Panc1 (cell line): ENCODE measurements at regions not wholly inside any gene's neighbourhood (a gene's known extent, or its start where the extent isn't known, plus 50 kb on each side); places are given as distances from the start of the nearest gene placed in this dataset.

Experiments
- ATAC-seq: fragments of 200-7000 bp; cut with Tn5 transposase; 2 replicates; pipeline ENCODE4 v1.9.1; 2020; ENCODE audit warnings: mild to moderate bottlenecking, moderate library complexity
- BruUV-seq: library from RNA; stranded (reverse); fragments of 400-500 nt; replicated peaks from 2 replicates; lab custom pipeline; 2021; lab: Mats Ljungman, UMichigan
- CTCF ChIA-PET: fragments of 300-600 bp; sonication (Branson Sonifier 250); formaldehyde crosslinking; loops from one replicate; lab custom pipeline; 2022; ENCODE audit warnings: antibody characterized with exemption; lab: Charles Lee
- POLR2A ChIA-PET: fragments of 300-600 bp; sonication (Branson Sonifier 250); formaldehyde crosslinking; loops from one replicate; lab custom pipeline; 2022; ENCODE audit warnings: antibody characterized with exemption; lab: Charles Lee
- DNase-seq: peaks from one replicate; pipeline ENCODE4 v3.0.0-alpha.2; 2010; ENCODE audit warnings: low read depth, low spot score
- H3K27ac ChIP-seq: 2 replicates; pipeline ENCODE4 v1.5.1; 2011; ENCODE audit warnings: mild to moderate bottlenecking, low read length, inconsistent platforms
- H3K27me3 ChIP-seq: fragments of 200-500 bp; sonication (Bioruptor generic); 2 replicates; pipeline ENCODE4 v1.6.0; 2014; ENCODE audit warnings: low read length, inconsistent platforms; ENCODE audit not compliant: control insufficient read depth, insufficient read depth
- H3K36me3 ChIP-seq: fragments of 200-500 bp; sonication (Bioruptor generic); 2 replicates; pipeline ENCODE4 v1.5.1; 2014; ENCODE audit warnings: inconsistent platforms, mild to moderate bottlenecking, low read length, moderate library complexity; ENCODE audit not compliant: control insufficient read depth, insufficient read depth
- H3K4me1 ChIP-seq: 2 replicates; pipeline ENCODE4 v1.5.1; 2011; ENCODE audit warnings: inconsistent platforms, mild to moderate bottlenecking, low read length, moderate library complexity; ENCODE audit not compliant: control insufficient read depth, insufficient read depth
- H3K4me3 ChIP-seq, 2 experiments: 2 replicates each; pipeline ENCODE4 v1.5.1; 2011 to 2012; ENCODE audit warnings: low read depth in 2 of 2, low read length in 2 of 2, mild to moderate bottlenecking in 2 of 2, inconsistent platforms in 1 of 2, moderate library complexity in 1 of 2
- H3K9me3 ChIP-seq: fragments of 200-500 bp; sonication (Bioruptor generic); 2 replicates; pipeline ENCODE4 v1.5.1; 2014; ENCODE audit warnings: low read depth, mild to moderate bottlenecking, inconsistent platforms, low read length, moderate library complexity; ENCODE audit not compliant: control insufficient read depth, insufficient read depth
- POLR2AphosphoS5 ChIP-seq: IDR thresholded peaks from 2 replicates; pipeline ENCODE4 v1.6.1; 2012; ENCODE audit warnings: mild to moderate bottlenecking, low read depth, low read length, moderate library complexity
- REST ChIP-seq, 2 experiments: IDR thresholded peaks; 2 replicates each; pipeline ENCODE4 v1.6.1; 2011 to 2012; ENCODE audit warnings: low read depth in 2 of 2, control low read depth in 1 of 2, low read length in 1 of 2, mild to moderate bottlenecking in 1 of 2, moderate library complexity in 1 of 2; ENCODE audit not compliant: insufficient read depth in 1 of 2
- SIN3A ChIP-seq: IDR thresholded peaks from 2 replicates; pipeline ENCODE4 v1.6.1; 2012; ENCODE audit warnings: low read depth, mild to moderate bottlenecking, low read length, moderate library complexity, borderline replicate concordance; ENCODE audit not compliant: insufficient read depth
- TCF7L2 ChIP-seq: IDR thresholded peaks from 2 replicates; pipeline ENCODE4 v1.6.1; 2011; ENCODE audit warnings: mild to moderate bottlenecking, low read depth, low read length, inconsistent platforms
- in situ Hi-C: cut with HindIII; loops from 2 replicates; pipeline ENCODE4 v1.10.0; 2016; ENCODE audit warnings: low sequenced_read_pairs, low pct_unique_long_range_greater_than_20kb
- intact Hi-C: fragments of 100-400 bp; cut with micrococcal nuclease; formaldehyde crosslinking; loops from one replicate; pipeline ENCODE4 v1.10.0; 2022; ENCODE audit not compliant: unreplicated experiment
- TF ChIP-seq, protein P1 (sequence below): fragments of 450-650 bp; IDR thresholded peaks from 2 replicates; pipeline ENCODE4 v1.5.1; 2017; ENCODE audit warnings: mild to moderate bottlenecking

DNA sequence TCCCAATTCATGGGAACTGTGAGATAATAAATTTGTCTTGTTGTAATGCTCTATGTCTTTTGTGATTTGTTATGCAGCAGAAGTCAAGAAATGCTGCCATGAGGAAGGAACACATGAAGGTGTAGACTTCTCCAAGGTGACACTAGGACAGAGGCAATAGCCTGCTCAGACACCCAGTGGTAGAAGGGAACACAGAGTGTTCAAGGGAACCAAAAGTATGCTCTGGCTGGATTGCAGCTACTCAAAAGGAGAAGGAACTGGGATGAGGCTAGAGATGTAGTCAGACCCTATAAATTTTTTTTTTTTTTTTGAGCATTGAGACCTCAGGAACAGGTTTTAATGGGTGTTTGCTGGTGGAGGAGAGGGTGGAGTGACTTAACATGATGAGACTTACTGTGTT, 232.5 kb downstream of the PARP8 start:
- no peaks in the 10 kb centered on the region for H3K9me3 ChIP-seq
- no peaks in the 10 kb centered on the region for H3K4me1 ChIP-seq
- ChIA-PET POLR2A (no interaction called here), CTCF (no interaction called here)
- TF ChIP-seq REST (IDR thresholded peaks at IDR 0.05; ENCODE audit: insufficient read depth in 1 of 2, low read depth in 2 of 2, low read length in 1 of 2) (no peak), SIN3A (no peak), TCF7L2 (no peak), POLR2AphosphoS5 (no peak)
- TF ChIP-seq, protein P1, sequence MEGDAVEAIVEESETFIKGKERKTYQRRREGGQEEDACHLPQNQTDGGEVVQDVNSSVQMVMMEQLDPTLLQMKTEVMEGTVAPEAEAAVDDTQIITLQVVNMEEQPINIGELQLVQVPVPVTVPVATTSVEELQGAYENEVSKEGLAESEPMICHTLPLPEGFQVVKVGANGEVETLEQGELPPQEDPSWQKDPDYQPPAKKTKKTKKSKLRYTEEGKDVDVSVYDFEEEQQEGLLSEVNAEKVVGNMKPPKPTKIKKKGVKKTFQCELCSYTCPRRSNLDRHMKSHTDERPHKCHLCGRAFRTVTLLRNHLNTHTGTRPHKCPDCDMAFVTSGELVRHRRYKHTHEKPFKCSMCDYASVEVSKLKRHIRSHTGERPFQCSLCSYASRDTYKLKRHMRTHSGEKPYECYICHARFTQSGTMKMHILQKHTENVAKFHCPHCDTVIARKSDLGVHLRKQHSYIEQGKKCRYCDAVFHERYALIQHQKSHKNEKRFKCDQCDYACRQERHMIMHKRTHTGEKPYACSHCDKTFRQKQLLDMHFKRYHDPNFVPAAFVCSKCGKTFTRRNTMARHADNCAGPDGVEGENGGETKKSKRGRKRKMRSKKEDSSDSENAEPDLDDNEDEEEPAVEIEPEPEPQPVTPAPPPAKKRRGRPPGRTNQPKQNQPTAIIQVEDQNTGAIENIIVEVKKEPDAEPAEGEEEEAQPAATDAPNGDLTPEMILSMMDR = no peak
- in situ Hi-C loops (no loop called here), intact Hi-C loops (no loop called here)
- DNase-seq (no peak), ATAC-seq (no peak)
- no TSS peak for BruUV-seq
- no peak overlapping the region for H3K4me3 ChIP-seq
- no peaks in the 10 kb centered on the region for H3K36me3 ChIP-seq
- H3K27me3 ChIP-seq = peaks cover 3% of the 10 kb centered on the region; the same call in 1 of the 2 replicates
- H3K27ac ChIP-seq = no peak overlapping the region

GRCh38 chr5:50900952-50901510, 234.6 kb downstream of the PARP8 start:
- DNase-seq (no peak), ATAC-seq (no peak)
- CTCF ChIA-PET = no interaction called here
- H3K36me3 ChIP-seq = no peaks in the 10 kb centered on the region
- H3K4me3 ChIP-seq = no peak overlapping the region
- no peaks in the 10 kb centered on the region for H3K4me1 ChIP-seq
- no TSS peak for BruUV-seq
- in situ Hi-C loops = no loop called here
- H3K27ac ChIP-seq = no peak overlapping the region
- TF ChIP-seq TCF7L2 = no peak
- TF ChIP-seq SIN3A = no peak
- TF ChIP-seq POLR2AphosphoS5 = no peak
- TF ChIP-seq, protein P1 = no peak
- no peak for TF ChIP-seq REST (IDR thresholded peaks at IDR 0.05; ENCODE audit: insufficient read depth in 1 of 2, low read depth in 2 of 2, low read length in 1 of 2)
- H3K27me3 ChIP-seq = peaks cover 3% of the 10 kb centered on the region; the same call in 1 of the 2 replicates
- intact Hi-C loops = no loop called here
- H3K9me3 ChIP-seq = no peaks in the 10 kb centered on the region
- POLR2A ChIA-PET = no interaction called here
